CD4-positive, alpha-beta T cell treated with Interleukin-15 for 1 hour (primary cell): ENCODE measurements at regions not wholly inside any gene's neighbourhood (a gene's known extent, or its start where the extent isn't known, plus 50 kb on each side); places are given as distances from the start of the nearest gene placed in this dataset.

ENCODE experiments used
- DNase-seq: peaks from one replicate; pipeline ENCODE4 v3.0.0-alpha.2; 2020

GRCh38 chr20:22430154-22430745 is 154.1 kb downstream of the FOXA2 start:
- DNase-seq = no peak

GRCh38 chr20:22429175-22430153 is 154.9 kb downstream of the FOXA2 start:
- no peak for DNase-seq

GRCh38 chr20:22428051-22428450 is 156.3 kb downstream of the FOXA2 start:
- DNase-seq = no peak

GRCh38 chr20:22426772-22427171 is 157.6 kb downstream of the FOXA2 start:
- no peak for DNase-seq

GRCh38 chr20:22425344-22426295 is 158.8 kb downstream of the FOXA2 start:
- DNase-seq = no peak

GRCh38 chr20:22423190-22423832 is 161.1 kb downstream of the FOXA2 start:
- no peak for DNase-seq

- no peak for DNase-seq
Measured at GRCh38 chr20:22420116-22420598, 164.2 kb downstream of the FOXA2 start.

GRCh38 chr20:22418738-22419137 is 165.6 kb downstream of the FOXA2 start:
- DNase-seq = no peak

- DNase-seq = no peak
Measured at GRCh38 chr20:22414305-22414742, 170.0 kb downstream of the FOXA2 start.

- no peak for DNase-seq
Measured at GRCh38 chr20:22412977-22413868, 171.1 kb downstream of the FOXA2 start.

- DNase-seq = no peak
Measured at GRCh38 chr20:22411627-22412450, 172.5 kb downstream of the FOXA2 start.

- DNase-seq = no peak
Measured at GRCh38 chr20:22411286-22411626, 173.1 kb downstream of the FOXA2 start.

- DNase-seq = no peak
Measured at GRCh38 chr20:22410556-22411130, 173.7 kb downstream of the FOXA2 start.

GRCh38 chr20:22408521-22409402 is 175.6 kb downstream of the FOXA2 start:
- DNase-seq = no peak

GRCh38 chr20:22407237-22408193 is 176.9 kb downstream of the FOXA2 start:
- no peak for DNase-seq

GRCh38 chr20:22404419-22405170 is 179.8 kb downstream of the FOXA2 start:
- DNase-seq = no peak
